HUES6 (cell line): ENCODE measurements at regions not wholly inside any gene's neighbourhood (a gene's known extent, or its start where the extent isn't known, plus 50 kb on each side); places are given as distances from the start of the nearest gene placed in this dataset.

Experiments
- H3K27ac ChIP-seq: 2 replicates; pipeline ENCODE4 v1.7.0; 2013; ENCODE audit warnings: low read depth, mild to moderate bottlenecking, low read length, inconsistent platforms
- H3K27me3 ChIP-seq: 2 replicates; pipeline ENCODE4 v1.6.1; 2013; ENCODE audit warnings: low read length; ENCODE audit not compliant: control insufficient read depth, insufficient read depth
- H3K36me3 ChIP-seq: 2 replicates; pipeline ENCODE4 v1.6.1; 2013; ENCODE audit warnings: low read length; ENCODE audit not compliant: control insufficient read depth, insufficient read depth
- H3K4me1 ChIP-seq: 2 replicates; pipeline ENCODE4 v1.6.1; 2013; ENCODE audit warnings: low read length; ENCODE audit not compliant: control insufficient read depth, insufficient read depth
- H3K4me3 ChIP-seq: 2 replicates; pipeline ENCODE4 v1.5.1; 2013; ENCODE audit warnings: low read depth, low read length
- H3K9ac ChIP-seq: one replicate; pipeline ENCODE4 v1.6.1; 2013; ENCODE audit warnings: mild to moderate bottlenecking, low read length
- H3K9me3 ChIP-seq: 2 replicates; pipeline ENCODE4 v1.6.1; 2013; ENCODE audit warnings: low read depth, low read length; ENCODE audit not compliant: control insufficient read depth, insufficient read depth

GRCh38 chr7:46939558-46939957 is 642.4 kb downstream of the TNS3 start:
- Histone ChIP-seq H3K27ac (no peak overlapping the region), H3K27me3 (no peaks in the 10 kb centered on the region), H3K4me1 (no peaks in the 10 kb centered on the region), H3K4me3 (no peak overlapping the region), H3K36me3 (no peaks in the 10 kb centered on the region), H3K9me3 (no peaks in the 10 kb centered on the region), H3K9ac (no peak overlapping the region)

- H3K9me3 ChIP-seq, result no peaks in the 10 kb centered on the region
- no peaks in the 10 kb centered on the region for H3K27me3 ChIP-seq
- H3K9ac ChIP-seq, result no peak overlapping the region
- H3K4me3 ChIP-seq, result no peak overlapping the region
- no peak overlapping the region for H3K27ac ChIP-seq
- no peaks in the 10 kb centered on the region for H3K4me1 ChIP-seq
- no peaks in the 10 kb centered on the region for H3K36me3 ChIP-seq
These were observed 642.8 kb downstream of the TNS3 start for GRCh38 chr7:46939089-46939488.

GRCh38 chr7:46937826-46938225 is 644.1 kb downstream of the TNS3 start:
- no peaks in the 10 kb centered on the region for H3K9me3 ChIP-seq
- H3K9ac ChIP-seq, result no peak overlapping the region
- H3K27ac ChIP-seq, result no peak overlapping the region
- no peaks in the 10 kb centered on the region for H3K36me3 ChIP-seq
- H3K27me3 ChIP-seq, result no peaks in the 10 kb centered on the region
- H3K4me3 ChIP-seq, result no peak overlapping the region
- H3K4me1 ChIP-seq, result peaks cover 4% of the 10 kb centered on the region; the same call in 1 of the 2 replicates

GRCh38 chr7:46934198-46934825 is 647.6 kb downstream of the TNS3 start:
- Histone ChIP-seq H3K27me3 (no peaks in the 10 kb centered on the region), H3K4me1 (peaks cover 4% of the 10 kb centered on the region; the same call in 1 of the 2 replicates), H3K9me3 (no peaks in the 10 kb centered on the region), H3K36me3 (no peaks in the 10 kb centered on the region), H3K4me3 (no peak overlapping the region), H3K9ac (no peak overlapping the region), H3K27ac (no peak overlapping the region)

GRCh38 chr7:46933596-46933995 is 648.3 kb downstream of the TNS3 start:
- H3K27me3 ChIP-seq, result no peaks in the 10 kb centered on the region
- no peak overlapping the region for H3K9ac ChIP-seq
- no peak overlapping the region for H3K27ac ChIP-seq
- no peak overlapping the region for H3K4me3 ChIP-seq
- no peaks in the 10 kb centered on the region for H3K9me3 ChIP-seq
- H3K4me1 ChIP-seq, result peaks cover 4% of the 10 kb centered on the region; the same call in 1 of the 2 replicates
- H3K36me3 ChIP-seq, result no peaks in the 10 kb centered on the region

GRCh38 chr7:46932676-46933424 is 649.1 kb downstream of the TNS3 start:
- Histone ChIP-seq H3K9me3 (no peaks in the 10 kb centered on the region), H3K4me3 (no peak overlapping the region), H3K4me1 (peaks cover 4% of the 10 kb centered on the region; the same call in 1 of the 2 replicates), H3K9ac (no peak overlapping the region), H3K27me3 (no peaks in the 10 kb centered on the region), H3K27ac (no peak overlapping the region), H3K36me3 (no peaks in the 10 kb centered on the region)

- Histone ChIP-seq H3K27me3 (no peaks in the 10 kb centered on the region), H3K36me3 (no peaks in the 10 kb centered on the region), H3K27ac (no peak overlapping the region), H3K4me1 (peaks cover 4% of the 10 kb centered on the region; the same call in 1 of the 2 replicates), H3K4me3 (no peak overlapping the region), H3K9ac (no peak overlapping the region), H3K9me3 (no peaks in the 10 kb centered on the region)
These were observed 649.6 kb downstream of the TNS3 start for GRCh38 chr7:46932306-46932675.

GRCh38 chr7:46930366-46930765 is 651.5 kb downstream of the TNS3 start:
- H3K4me3 ChIP-seq, result no peak overlapping the region
- no peaks in the 10 kb centered on the region for H3K27me3 ChIP-seq
- no peak overlapping the region for H3K27ac ChIP-seq
- H3K9me3 ChIP-seq, result no peaks in the 10 kb centered on the region
- H3K9ac ChIP-seq, result no peak overlapping the region
- no peaks in the 10 kb centered on the region for H3K36me3 ChIP-seq
- H3K4me1 ChIP-seq, result peaks cover 4% of the 10 kb centered on the region; the same call in 1 of the 2 replicates

GRCh38 chr7:46929359-46929758 is 652.6 kb downstream of the TNS3 start:
- Histone ChIP-seq H3K4me1 (peaks cover 4% of the 10 kb centered on the region; the same call in 1 of the 2 replicates), H3K9ac (no peak overlapping the region), H3K27me3 (no peaks in the 10 kb centered on the region), H3K4me3 (no peak overlapping the region), H3K36me3 (no peaks in the 10 kb centered on the region), H3K9me3 (no peaks in the 10 kb centered on the region), H3K27ac (no peak overlapping the region)

GRCh38 chr7:46928719-46929118 is 653.2 kb downstream of the TNS3 start:
- Histone ChIP-seq H3K27me3 (no peaks in the 10 kb centered on the region), H3K4me3 (no peak overlapping the region), H3K9ac (no peak overlapping the region), H3K27ac (no peak overlapping the region), H3K9me3 (no peaks in the 10 kb centered on the region), H3K4me1 (peaks cover 4% of the 10 kb centered on the region; the same call in 1 of the 2 replicates), H3K36me3 (no peaks in the 10 kb centered on the region)

- H3K4me1 ChIP-seq, result no peaks in the 10 kb centered on the region
- H3K9me3 ChIP-seq, result no peaks in the 10 kb centered on the region
- H3K27ac ChIP-seq, result no peak overlapping the region
- H3K36me3 ChIP-seq, result no peaks in the 10 kb centered on the region
- H3K27me3 ChIP-seq, result no peaks in the 10 kb centered on the region
- H3K9ac ChIP-seq, result no peak overlapping the region
- no peak overlapping the region for H3K4me3 ChIP-seq
These were observed 654.6 kb downstream of the TNS3 start for GRCh38 chr7:46927131-46927810.
